GM08714 (cell line): ENCODE measurements at regions not wholly inside any gene's neighbourhood (a gene's known extent, or its start where the extent isn't known, plus 50 kb on each side); places are given as distances from the start of the nearest gene placed in this dataset.

ENCODE experiments used
- H3K4me3 ChIP-seq: fragments of 200-500 bp; sonication (Bioruptor generic); 2 replicates; pipeline ENCODE4 v1.5.1; 2014; ENCODE audit warnings: mild to moderate bottlenecking, low read length, inconsistent platforms
- ZNF274 ChIP-seq: IDR thresholded peaks from 2 replicates; pipeline ENCODE4 v1.6.1; 2012; ENCODE audit warnings: mild to moderate bottlenecking, low read depth, low read length

GRCh38 chr3:18079062-18079461, 336.6 kb upstream of the TBC1D5 start:
- H3K4me3 ChIP-seq = no peak overlapping the region
- no peak for TF ChIP-seq ZNF274

- H3K4me3 ChIP-seq = no peak overlapping the region
- no peak for TF ChIP-seq ZNF274
These were observed 334.9 kb upstream of the TBC1D5 start for GRCh38 chr3:18077128-18077840.

- no peak overlapping the region for H3K4me3 ChIP-seq
- no peak for TF ChIP-seq ZNF274
These were observed 333.9 kb upstream of the TBC1D5 start for GRCh38 chr3:18076301-18076700.

GRCh38 chr3:18075799-18076198, 333.4 kb upstream of the TBC1D5 start:
- H3K4me3 ChIP-seq = no peak overlapping the region
- no peak for TF ChIP-seq ZNF274

GRCh38 chr3:18071833-18072232, 329.4 kb upstream of the TBC1D5 start:
- no peak overlapping the region for H3K4me3 ChIP-seq
- no peak for TF ChIP-seq ZNF274

- TF ChIP-seq ZNF274 = no peak
- no peak overlapping the region for H3K4me3 ChIP-seq
These were observed 328.5 kb upstream of the TBC1D5 start for GRCh38 chr3:18070944-18071343.

GRCh38 chr3:18070231-18070630, 327.8 kb upstream of the TBC1D5 start:
- H3K4me3 ChIP-seq = no peak overlapping the region
- TF ChIP-seq ZNF274 = no peak

- no peak for TF ChIP-seq ZNF274
- H3K4me3 ChIP-seq = no peak overlapping the region
These were observed 327.1 kb upstream of the TBC1D5 start for GRCh38 chr3:18069568-18069967.

- no peak for TF ChIP-seq ZNF274
- H3K4me3 ChIP-seq = no peak overlapping the region
These were observed 324.6 kb upstream of the TBC1D5 start for GRCh38 chr3:18066899-18067582.

- H3K4me3 ChIP-seq = no peak overlapping the region
- no peak for TF ChIP-seq ZNF274
These were observed 322.2 kb upstream of the TBC1D5 start for GRCh38 chr3:18064586-18064985.

GRCh38 chr3:18062657-18063025, 320.2 kb upstream of the TBC1D5 start:
- TF ChIP-seq ZNF274 = no peak
- H3K4me3 ChIP-seq = no peak overlapping the region

- no peak overlapping the region for H3K4me3 ChIP-seq
These were observed 319.6 kb upstream of the TBC1D5 start for GRCh38 chr3:18061737-18062656.

GRCh38 chr3:18058666-18059065, 316.2 kb upstream of the TBC1D5 start:
- H3K4me3 ChIP-seq = no peak overlapping the region

More at GRCh38 chr3:18061737-18062656, 319.6 kb upstream of the TBC1D5 start:
- TF ChIP-seq ZNF274 = no peak

GRCh38 chr3:18057471-18058091, 315.1 kb upstream of the TBC1D5 start:
- no peak for TF ChIP-seq ZNF274
- H3K4me3 ChIP-seq = no peak overlapping the region

More at GRCh38 chr3:18058666-18059065, 316.2 kb upstream of the TBC1D5 start:
- TF ChIP-seq ZNF274 = no peak
